HG02981 (cell line): ENCODE measurements at regions not wholly inside any gene's neighbourhood (a gene's known extent, or its start where the extent isn't known, plus 50 kb on each side); places are given as distances from the start of the nearest gene placed in this dataset.

ENCODE experiments used
- ATAC-seq: cut with Tn5 transposase; IDR thresholded peaks from one replicate; pipeline ENCODE4 v1.9.1; 2021; ENCODE audit warnings: mild to moderate bottlenecking, moderate library complexity; ENCODE audit not compliant: unreplicated experiment

DNA sequence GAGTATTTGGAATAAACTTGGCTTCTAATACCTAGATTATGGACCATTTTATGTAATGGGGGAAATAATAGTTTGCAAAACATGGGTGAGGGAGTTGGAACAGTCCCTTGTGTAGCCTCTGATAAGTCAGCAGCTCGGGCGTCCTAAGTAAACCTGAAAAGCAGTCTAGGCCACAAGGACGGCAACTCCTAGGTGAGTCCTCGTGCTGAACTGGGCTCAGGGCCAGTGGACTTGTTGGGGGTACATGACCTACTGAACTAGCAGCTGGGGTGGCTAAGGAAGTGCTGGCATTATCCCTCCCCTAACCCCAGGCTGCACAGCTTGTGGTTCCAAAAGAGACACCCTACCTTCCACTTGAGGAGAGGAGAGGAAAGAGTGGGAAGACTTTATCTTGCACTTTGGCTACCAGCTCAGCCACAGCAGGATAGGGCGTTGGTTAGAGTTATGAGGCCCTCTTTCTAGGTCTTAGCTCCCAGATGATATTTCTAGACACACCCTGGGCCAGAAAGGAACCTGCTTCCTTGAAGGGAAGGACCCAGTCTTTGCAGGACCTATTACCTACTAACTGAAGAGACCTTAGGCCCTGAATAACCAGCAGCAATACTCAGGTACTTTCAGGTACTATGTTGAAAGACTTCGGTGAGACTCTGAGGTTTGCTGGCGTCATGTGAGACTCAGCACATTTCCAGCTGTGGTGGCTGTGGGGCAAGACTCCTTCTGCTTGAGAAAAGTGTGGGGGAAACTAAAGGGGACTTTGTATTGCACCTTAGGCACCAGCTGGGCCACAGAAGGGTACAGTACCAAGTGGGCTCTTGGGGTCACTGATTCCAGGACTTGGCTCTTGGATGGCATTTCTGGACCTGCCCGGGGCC, 71.0 kb downstream of the AQP4 start:
- no peak for ATAC-seq

DNA sequence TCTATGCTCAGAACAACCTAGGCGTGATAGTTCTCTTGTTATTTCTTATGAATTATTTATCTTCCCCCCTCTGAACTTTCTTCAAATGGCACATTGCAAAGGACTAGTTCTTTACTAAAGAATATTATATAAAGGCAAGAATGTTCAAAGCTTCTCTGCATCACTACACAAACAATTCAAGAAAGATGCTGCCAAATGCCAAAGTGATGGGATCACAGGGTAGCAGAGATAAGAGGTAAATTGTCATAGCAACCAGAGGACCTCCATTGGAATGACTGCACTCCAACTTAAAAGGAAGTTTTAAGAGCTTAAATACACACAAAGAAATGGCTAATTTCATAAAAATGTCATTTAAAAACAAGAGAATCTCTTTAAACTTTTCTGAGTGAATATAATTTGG, 72.8 kb downstream of the AQP4 start:
- ATAC-seq = no peak

DNA sequence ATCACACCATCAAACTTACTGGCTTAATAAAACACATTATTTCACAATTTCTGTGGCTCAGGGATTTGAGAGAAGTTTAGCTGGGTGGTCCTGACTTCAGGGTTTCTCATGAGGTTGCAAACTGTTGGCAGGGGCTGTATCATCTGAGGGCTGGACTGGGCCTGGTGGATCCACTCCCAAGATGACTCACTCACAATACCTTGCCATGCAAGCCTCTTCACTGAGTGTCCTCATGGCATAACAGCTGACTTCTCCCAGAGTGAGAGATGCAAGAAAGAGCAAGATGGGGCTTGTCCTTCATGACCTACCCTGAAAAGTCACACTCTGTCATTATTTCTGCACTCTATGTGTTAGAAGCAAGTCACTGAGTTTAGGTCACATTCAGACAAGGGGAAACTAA, 73.8 kb downstream of the AQP4 start:
- ATAC-seq = no peak

DNA sequence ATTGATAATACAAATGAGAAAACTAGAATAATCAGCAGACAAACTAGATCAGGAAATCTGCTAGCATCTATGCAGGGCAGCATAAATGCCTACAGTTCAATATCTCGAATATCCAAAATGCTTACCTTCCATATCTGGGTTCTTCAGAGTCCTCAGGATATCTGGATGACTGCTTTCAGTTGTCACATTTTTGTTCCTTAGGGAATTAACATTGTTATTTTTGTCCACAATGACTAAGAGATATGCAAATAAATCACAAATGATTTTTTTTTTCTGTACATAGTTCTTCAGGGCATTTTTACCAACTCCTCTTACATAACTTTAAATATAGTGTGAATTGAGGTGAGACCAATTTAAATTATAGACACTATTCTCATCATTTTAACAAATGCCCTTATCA, 80.9 kb downstream of the AQP4 start:
- no peak for ATAC-seq

DNA sequence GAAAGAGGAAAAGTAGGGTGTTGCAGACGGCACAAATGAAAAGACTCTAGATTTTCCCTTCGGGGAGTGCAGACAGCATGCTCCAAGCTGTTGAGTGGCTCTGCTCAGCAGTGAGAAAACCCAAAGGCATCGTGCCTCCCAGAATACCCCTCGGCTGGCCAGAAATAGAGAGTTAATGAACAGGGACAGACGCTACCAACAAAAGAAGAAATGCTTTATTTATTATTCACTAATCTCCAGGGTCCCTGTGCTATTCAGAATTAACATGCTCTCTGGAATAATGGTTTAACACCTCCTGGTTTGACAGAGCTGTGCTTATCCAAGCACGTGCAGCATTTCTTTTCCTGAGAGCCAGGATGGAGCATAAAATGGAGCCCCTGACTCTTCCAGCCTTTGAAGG, 82.3 kb downstream of the AQP4 start:
- no peak for ATAC-seq

DNA sequence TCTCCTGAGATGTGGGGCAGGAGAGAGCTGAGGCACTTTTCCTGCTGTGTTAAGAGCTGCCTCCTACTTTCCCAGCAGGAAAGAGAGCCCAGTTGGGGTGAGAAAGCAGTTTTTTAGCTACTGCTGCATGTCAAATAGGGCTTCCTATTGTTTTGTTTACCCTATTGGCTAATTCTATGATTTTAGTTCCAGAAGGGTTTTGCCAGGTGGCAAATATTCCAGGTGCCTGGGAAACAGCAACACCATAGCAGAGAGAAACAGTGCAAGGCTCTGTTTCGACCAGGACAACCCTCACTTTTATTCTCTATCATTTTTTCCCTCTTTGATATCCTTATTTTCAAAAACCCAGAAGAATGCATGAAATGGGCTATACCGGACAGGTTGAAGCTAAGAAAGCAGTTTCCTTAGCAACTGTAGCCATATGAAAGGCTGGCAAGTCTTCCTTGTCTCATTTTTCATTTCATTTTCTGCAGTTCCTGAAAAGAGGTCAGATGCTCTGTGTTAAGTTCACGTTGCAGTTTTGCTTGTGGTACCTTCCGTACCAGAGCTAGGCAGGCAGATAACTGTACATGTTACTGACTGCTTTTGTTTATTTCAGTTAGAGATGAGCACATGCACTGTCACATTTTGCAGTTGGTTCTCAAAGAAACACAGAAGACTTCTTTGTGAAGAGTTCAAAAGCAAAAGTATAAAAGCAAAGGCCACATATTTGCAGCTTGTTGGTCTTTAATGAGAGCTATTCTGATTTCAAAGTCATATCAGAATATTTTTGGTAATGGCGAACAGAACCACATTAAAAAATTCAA, 84.8 kb downstream of the AQP4 start:
- no peak for ATAC-seq

DNA sequence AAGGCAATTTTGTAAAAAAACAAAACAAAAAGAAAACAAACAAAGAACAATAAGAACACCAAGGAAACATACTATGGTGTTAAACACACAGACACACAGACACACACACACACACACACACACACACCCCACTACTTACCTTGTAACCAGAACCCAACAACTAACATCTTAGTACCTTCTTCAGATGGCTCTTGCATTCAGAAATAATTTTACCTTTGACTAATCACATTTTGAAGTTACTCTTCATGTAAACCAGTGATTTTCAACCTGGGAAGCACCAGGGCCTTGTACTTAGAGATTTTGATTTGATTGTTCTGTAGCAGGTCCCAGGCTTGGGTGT, 87.5 kb downstream of the AQP4 start:
- ATAC-seq = no peak

DNA sequence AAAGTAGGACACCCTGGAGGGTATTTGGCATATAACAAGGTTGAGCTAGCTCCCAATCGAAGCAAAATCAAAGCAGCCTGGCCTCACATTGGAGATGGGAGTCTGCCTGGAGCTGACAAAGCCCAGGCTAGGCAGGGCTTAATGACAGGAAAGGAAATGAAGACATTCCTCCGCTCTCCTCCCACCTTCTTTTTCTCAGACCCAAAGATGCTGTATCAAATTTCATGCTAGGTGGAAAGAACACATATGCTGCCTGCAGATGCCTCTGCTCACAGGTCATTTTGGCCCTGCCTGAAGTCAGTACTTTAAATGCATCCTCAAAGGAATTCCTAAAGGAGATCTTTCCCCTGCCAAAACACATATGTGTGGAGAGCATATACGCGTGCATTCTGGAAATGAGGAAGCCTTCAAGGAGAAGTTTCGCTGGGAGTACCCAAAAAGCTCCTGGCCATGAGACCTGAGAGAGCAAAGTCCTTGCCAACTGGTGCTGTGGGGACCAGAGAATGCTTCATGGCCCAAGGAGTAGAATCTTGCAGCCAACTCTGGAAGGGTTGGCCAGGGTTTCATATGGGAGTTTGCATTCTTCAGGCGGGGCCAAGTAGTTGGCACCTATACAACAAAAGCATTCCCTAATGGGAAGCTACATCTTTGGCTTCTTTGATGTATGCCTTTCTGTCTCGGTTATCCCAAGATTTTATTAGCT, 88.0 kb downstream of the AQP4 start:
- ATAC-seq = no peak

DNA sequence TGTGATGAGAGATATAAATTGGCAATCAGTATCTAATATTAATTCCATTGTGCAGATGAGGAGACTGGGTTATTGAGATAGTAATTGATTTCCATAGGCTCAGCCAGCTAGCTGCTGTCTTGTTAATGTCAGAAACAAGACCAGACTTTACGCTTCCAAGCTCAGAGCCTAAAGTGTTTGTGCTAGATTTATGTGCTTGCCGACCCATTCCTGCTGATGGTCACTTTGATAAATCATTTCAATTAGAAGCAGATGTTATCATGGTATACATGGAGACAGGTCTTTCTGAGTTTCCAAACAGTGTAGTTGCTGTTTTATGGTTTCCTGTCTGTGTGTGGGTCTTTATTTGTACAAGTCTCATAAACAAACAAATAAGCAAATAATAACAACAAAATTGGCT, 92.8 kb downstream of the AQP4 start:
- ATAC-seq = no peak

DNA sequence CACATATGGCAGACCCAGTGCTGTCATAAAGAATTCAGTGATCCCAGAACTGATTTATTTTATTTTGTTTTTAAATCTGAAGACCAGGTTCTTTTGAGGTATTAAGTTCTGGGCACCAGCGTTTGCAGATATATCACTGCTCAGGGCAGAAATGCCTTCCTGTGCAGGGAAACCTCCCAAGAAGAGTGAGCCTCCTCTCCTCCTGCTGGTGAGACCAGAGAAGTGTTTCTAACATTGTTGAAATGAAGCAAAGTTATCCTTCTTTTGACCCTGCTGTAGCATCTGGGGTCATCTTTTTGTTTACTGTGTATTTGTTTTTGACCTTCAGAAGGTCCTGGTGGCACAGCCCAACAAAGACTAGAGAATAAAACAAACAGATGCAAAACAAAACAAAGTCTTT, 94.0 kb downstream of the AQP4 start:
- ATAC-seq = no peak

DNA sequence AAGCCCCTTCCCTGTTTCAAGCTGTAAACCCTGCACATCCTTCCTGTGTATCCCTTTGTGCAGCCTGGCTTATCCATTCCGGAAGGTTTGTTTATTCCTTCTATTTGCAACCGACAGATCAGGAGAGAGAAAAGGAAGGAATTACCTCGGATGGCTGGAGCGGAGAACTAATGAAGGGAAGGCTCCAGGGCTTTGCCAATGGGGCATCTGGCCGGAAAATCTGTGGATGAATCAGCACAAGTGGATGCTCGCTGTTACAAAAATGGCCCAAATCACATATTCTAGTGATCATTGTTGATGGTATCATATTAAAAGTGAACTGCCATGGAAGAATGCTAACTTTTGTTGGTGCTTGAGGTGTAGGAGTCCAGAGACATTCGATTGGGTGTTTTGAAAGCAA, 97.1 kb downstream of the AQP4 start:
- ATAC-seq = no peak

DNA sequence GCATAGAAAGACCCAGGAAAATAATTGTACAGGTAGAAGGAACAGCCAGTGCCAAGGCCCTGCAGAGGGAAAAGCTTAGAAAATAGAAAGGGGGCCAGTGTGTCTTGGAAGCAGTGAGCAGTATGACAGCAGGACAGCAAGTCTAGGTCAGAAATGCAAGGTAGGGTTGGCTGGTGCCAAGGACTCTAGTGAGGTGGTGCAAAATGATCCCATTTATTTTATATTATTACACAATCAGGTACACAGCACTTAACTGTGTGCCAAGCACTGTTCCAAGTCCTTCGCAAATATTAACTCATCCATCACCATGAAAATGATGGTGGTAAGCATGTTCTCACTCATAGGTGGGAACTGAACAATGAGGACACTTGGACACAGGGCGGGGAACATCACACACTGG, 100.0 kb downstream of the AQP4 start:
- no peak for ATAC-seq

DNA sequence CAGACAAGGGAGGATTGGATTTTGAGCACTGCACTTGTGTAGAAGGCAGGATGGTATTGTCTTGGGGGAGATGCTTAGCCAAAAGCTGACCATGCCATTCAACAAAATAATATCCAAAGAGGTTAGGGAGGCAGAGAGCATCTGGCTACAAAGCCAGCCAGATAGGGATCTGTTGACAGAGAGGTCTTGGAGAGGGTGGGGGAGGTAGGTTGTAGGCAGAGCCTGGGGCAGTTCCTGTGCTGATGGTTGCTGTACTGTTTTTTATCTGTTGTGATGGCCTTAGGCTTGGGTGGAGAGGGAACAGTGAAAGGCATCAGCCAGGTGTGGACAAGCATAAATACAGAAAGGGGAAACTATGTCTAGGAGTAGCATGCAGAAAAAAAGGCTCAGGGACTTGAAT, 100.9 kb downstream of the AQP4 start:
- ATAC-seq = no peak

DNA sequence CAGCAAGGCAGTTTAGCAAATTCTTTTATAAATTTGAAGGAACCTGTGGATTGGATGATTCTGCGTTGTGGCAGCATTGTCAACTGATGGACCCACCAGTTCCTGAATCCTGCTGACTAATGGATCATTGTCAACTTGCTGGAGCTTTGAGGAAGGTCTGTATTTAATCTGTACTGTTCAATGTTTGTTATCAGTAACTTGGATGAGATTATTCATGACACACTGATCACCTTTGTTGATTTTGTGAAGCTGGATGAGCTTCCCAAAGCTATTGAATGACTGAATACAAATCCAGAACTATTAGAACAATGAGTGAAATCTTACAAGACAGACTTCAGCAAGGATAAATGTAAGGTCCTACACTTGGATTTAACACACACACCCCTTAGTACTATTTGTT, 101.3 kb downstream of the AQP4 start:
- ATAC-seq = no peak

DNA sequence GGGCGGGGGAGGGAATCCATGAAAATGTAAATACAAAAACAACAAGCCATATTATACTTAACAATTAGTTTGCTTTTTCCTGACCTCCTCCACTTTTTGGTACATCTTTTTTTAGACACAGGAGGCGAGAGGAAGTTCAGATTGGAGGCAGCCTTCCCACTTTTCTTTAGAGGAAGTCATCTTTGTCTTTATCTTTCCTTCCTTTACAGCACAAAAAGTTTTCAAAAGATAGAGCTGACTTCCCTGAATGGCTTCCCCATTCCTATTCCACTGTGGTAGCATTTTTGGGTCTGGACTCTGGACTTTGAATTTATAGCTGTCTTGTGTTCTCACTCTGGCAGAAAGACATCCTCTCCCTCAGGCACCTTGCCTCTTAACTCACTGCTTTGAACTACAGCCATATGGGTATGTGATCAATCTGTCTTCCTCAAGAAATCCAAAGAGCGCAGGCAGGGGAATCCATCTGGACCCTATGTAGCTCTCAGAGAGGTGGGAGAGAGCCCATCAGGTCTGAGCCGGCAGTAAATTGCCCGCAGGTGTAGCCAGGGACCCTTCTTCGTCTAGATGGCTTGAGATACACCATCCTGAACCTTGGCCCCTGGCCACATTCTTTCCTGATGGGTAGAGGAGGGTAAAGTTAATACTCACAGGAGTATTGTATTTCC, 101.9 kb downstream of the AQP4 start:
- ATAC-seq = no peak

DNA sequence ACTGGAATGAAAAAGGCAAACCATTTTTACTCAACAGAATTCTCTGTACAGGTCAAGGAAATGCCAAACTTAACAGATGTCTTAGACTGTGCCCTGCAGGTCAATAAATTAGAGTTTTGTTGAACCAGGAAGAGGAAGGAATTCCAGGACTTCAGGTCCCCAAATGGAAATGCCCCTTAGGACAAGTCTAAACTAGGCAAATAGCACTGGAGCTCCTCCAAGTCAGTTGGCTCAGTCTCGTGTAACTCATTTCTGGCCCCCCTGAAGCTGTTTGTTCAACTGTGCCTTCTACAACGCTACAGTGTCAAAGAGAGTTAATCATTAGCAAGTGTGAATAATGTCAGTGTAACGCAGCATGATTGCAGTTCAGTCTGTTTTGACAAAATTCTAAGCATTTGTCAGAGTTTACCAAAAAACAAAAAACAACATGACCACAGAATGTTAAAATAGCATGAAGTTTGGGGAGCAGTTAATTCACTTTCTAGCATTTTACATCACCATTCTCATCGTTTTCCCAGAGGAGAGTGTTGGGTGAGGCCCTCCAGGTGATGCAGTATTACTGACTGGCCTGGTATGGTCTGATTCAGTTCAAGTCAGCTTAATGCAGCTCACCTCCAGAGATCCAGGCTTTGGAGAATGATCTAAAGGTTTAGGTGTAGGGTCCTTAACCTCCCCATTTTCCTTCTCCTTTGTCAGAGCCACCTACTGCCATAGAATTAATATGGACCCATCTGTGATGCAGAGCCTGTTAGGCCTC, 108.1 kb downstream of the AQP4 start:
- no peak for ATAC-seq

DNA sequence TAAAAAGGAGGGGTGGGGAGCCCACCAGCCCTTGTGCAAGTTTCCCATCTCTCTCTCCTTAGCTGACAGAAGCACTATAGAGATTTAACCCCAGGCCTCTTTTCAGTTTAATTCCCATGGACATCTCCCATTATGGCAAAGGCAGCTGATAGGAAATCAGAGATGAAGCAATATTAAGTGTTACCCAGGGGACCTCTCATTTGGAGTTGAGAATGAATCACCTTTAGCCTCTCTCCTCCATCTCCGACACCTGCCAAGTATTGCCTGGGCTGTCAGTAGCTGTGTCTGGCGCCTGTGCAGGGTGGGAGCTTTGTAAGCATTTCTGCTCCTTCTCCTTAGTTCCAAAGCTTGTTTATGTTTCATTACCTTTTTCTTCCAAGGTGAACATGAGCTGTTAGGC, 109.0 kb downstream of the AQP4 start:
- no peak for ATAC-seq

DNA sequence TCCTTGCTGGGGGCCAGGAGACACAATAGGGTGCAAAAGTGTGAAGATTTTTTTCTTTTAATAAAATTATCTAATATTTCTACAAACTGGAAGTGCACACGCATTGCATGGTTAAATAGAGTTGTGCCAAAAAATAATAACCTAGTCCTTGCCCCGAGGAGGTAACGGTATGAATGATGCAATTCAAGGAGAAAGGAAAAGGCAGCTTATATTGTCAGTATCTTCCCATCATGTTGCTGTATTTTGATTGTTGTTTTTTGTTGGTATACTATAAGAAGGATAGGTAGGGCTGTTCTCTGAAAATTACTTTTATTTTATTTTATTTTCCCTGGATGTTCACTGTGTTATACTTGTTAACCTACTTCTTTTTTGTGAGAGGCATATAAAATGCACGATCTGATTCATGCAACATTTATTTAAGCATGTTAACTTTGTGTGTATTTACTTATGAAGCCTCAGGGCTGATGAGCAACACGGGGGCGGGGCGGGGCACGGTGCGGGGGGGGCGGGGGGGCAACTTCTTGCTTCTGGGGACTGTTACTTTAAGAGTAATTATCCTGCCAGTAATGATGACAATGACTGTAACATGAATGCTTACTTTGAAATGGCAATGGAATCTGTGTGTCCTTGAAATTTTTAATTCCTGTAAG, 118.6 kb downstream of the AQP4 start:
- no peak for ATAC-seq

DNA sequence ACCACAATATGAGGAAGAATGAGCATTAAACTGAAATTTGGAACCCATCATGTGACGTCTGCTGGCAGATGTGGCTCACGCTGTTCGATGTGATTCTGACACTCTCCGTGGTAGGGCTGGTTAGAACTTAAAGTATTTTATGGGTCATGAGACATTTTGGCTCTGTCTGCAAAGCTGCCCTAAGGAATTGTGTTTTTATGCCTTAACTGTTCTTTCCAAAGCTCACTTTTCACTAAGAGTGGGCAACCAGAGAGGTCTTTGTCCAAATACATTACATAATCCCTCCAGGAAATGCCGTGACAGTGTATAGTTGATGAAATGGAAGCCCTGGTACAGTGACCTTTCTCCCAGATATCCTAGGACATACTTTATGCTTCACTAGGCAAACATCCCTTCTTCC, 119.1 kb downstream of the AQP4 start:
- ATAC-seq = no peak
